Stomach (tissue), 8 donors: ENCODE measurements at regions not wholly inside any gene's neighbourhood (a gene's known extent, or its start where the extent isn't known, plus 50 kb on each side); places are given as distances from the start of the nearest gene placed in this dataset.
A peak's percentile ranks its signal among the peaks of the same experiment; 100 is the strongest.

Experiments
- DNase-seq, 2 donors: peaks; one replicate each; pipeline versions ENCODE4 v3.0.0 to v3.0.0-alpha.2; 2013 to 2019
- H3K27ac ChIP-seq, 5 donors: fragments of 200-600 bp in 4 of 5; sonication (generic) in 4 of 5; one replicate each; pipeline ENCODE4 v1.5.1; 2013 to 2019; ENCODE audit warnings: mild to moderate bottlenecking in 1 of 5, moderate library complexity in 1 of 5
- H3K27me3 ChIP-seq, 3 donors: fragments of 200-600 bp; sonication (generic); one replicate each; pipeline ENCODE4 v1.5.1; 2017 to 2019; ENCODE audit warnings: mixed run types in 1 of 3
- H3K36me3 ChIP-seq, 4 donors: fragments of 200-600 bp; sonication (generic); 1 replicate in 3 of 4; 2 replicates in 1 of 4; pipeline ENCODE4 v1.5.1; 2016 to 2019
- H3K4me1 ChIP-seq, 4 donors: fragments of 200-600 bp; sonication (generic); one replicate each; pipeline ENCODE4 v1.5.1; 2016 to 2019
- H3K4me3 ChIP-seq, 4 donors: fragments of 200-600 bp; sonication (generic) in 3 of 4; one replicate each; pipeline ENCODE4 v1.5.1; 2016 to 2019; ENCODE audit warnings: mild to moderate bottlenecking in 1 of 4
- H3K9me3 ChIP-seq, 4 donors: fragments of 200-600 bp; sonication (generic); one replicate each; pipeline ENCODE4 v1.5.1; 2016 to 2019
- EP300 ChIP-seq: sonication (generic); formaldehyde crosslinking; IDR thresholded peaks from one replicate; pipeline ENCODE4 v1.6.1; 2017; ENCODE audit warnings: antibody characterized with exemption
- POLR2A ChIP-seq, 4 donors: fragments of 450-650 bp; IDR thresholded peaks; one replicate each; pipeline ENCODE4 v1.6.1; 2016; ENCODE audit warnings: antibody characterized with exemption in 4 of 4, control low read depth in 2 of 4, mild to moderate bottlenecking in 1 of 4, moderate library complexity in 1 of 4
- POLR2AphosphoS5 ChIP-seq, 3 donors: sonication (generic); formaldehyde crosslinking; IDR thresholded peaks; one replicate each; pipeline ENCODE4 v1.6.1; 2016; ENCODE audit warnings: antibody characterized with exemption in 3 of 3
- WGBS, 5 donors: extraction: QIAGEN DNeasy Blood & Tissue Kit in 3 of 5; methylation state at CpG; one replicate each; pipeline versions ENCODE4 v1.1.5 to v1.1.7; 2013 to 2018; 5-methylcytosine and 5-hydroxymethylcytosine counted together
- intact Hi-C: fragments of 100-400 bp; cut with DNase I; formaldehyde crosslinking; loops from one replicate; pipeline ENCODE4 v1.15.1; 2023; ENCODE audit warnings: low total_unique reads
- TF ChIP-seq, protein P1 (sequence below), 7 experiments: fragments of 450-650 bp in 4 of 7; fragments of 200-600 bp in 3 of 7; sonication (generic) in 3 of 7; IDR thresholded peaks; one replicate each; pipeline ENCODE4 v1.5.1; 2016 to 2019; ENCODE audit warnings: antibody characterized with exemption in 7 of 7, control low read depth in 2 of 7, mild to moderate bottlenecking in 1 of 7
- donor health status: healthy with polysubstance abuse.
- donor health status: Bipolar disorder and iron deficiency.
- donor health status: healthy.

DNA sequence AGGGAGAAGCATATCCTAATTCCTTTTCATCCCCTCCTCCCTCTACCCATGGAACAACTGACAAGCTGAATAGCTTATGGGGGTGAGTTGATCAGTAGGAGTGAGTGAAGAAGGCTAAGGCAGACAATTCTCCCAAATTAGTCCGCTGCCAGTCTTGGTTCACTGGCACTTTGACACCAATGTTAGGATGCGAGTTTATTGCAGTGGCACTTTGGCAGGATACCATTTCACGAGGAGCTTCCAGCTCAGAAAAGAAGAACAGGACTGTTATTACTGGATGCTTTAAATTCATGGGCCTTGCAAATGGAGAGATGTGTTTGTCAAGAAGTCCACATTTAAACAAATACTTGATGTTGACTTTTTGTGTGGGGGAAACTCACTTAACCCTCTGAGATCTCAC lies 427.6 kb downstream of the NR2F1-AS1 start:
- Histone ChIP-seq H3K36me3 (no peaks in the 10 kb centered on the region), H3K9me3 (no peaks in the 10 kb centered on the region), H3K4me3 (no peak overlapping the region), H3K4me1 (peaks cover 0 to 9% (median 4%) of the 10 kb centered on the region in 4 donors), H3K27ac (no peak overlapping the region), H3K27me3 (no peaks in the 10 kb centered on the region)
- intact Hi-C loops, result no loop called here
- WGBS, 5 donors, result 72 to 82% (median 76%) methylated on average over 3 of the region's 3 CpGs
- TF ChIP-seq POLR2A (IDR thresholded peaks at IDR 0.05), result no peak
- TF ChIP-seq POLR2AphosphoS5 (IDR thresholded peaks at IDR 0.05), result no peak
- no peak for DNase-seq

DNA sequence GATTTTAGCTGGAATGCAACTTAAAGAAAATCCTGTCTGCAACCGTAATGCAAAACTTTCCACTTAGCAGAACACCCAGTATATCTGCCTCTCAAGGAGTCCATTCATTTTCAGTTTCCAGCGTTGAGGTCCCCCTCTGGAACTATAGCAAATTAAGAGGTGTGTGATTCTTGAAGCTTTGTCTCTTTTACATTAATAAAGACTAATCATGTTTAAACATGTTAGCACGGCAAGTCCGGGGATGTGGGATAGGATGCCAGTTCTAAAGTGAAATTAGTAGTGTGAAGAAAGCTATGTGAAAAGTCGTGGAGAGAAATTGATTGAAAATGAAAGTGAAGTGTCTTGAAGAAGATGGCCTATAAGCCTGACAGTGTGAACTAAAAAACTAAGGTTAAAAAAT lies 429.1 kb downstream of the NR2F1-AS1 start:
- no peak for TF ChIP-seq POLR2A (IDR thresholded peaks at IDR 0.05)
- TF ChIP-seq EP300, result no peak
- TF ChIP-seq, protein P1, sequence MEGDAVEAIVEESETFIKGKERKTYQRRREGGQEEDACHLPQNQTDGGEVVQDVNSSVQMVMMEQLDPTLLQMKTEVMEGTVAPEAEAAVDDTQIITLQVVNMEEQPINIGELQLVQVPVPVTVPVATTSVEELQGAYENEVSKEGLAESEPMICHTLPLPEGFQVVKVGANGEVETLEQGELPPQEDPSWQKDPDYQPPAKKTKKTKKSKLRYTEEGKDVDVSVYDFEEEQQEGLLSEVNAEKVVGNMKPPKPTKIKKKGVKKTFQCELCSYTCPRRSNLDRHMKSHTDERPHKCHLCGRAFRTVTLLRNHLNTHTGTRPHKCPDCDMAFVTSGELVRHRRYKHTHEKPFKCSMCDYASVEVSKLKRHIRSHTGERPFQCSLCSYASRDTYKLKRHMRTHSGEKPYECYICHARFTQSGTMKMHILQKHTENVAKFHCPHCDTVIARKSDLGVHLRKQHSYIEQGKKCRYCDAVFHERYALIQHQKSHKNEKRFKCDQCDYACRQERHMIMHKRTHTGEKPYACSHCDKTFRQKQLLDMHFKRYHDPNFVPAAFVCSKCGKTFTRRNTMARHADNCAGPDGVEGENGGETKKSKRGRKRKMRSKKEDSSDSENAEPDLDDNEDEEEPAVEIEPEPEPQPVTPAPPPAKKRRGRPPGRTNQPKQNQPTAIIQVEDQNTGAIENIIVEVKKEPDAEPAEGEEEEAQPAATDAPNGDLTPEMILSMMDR (IDR thresholded peaks at IDR 0.05), result no peak
- no peak for TF ChIP-seq POLR2AphosphoS5 (IDR thresholded peaks at IDR 0.05)
- H3K36me3 ChIP-seq, result no peaks in the 10 kb centered on the region
- WGBS, 5 donors, result 69 to 78% (median 77%) methylated on average over 5 of the region's 5 CpGs
- H3K4me1 ChIP-seq, result peaks cover 0 to 9% (median 4%) of the 10 kb centered on the region in 4 donors
- DNase-seq, result no peak
- peak overlapping the region in 1 of 4 donors; percentile 2 for H3K4me3 ChIP-seq
- intact Hi-C loops, result no loop called here
- no peak overlapping the region for H3K27ac ChIP-seq
- no peaks in the 10 kb centered on the region for H3K27me3 ChIP-seq
- H3K9me3 ChIP-seq, result no peaks in the 10 kb centered on the region

DNA sequence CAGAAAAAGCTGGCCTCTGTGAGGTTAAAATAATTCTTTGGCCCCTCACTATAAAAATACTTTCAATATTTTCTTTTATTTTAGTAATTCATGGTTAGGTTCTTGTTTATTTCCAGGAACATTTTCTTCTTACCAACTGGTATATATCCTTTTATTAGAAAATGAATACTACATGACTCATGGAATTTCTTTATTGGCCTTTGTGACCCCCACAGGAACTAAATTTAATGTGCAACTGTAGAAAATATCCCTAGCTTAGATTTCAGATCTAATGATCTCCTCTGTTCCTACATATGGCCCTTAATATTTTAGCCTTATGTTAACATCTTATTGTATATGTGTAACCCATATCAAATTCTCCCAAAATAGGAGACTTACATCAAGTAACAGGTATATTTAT lies 429.9 kb downstream of the NR2F1-AS1 start:
- peaks cover 0 to 9% (median 4%) of the 10 kb centered on the region in 4 donors for H3K4me1 ChIP-seq
- TF ChIP-seq, protein P1 (IDR thresholded peaks at IDR 0.05), result no peak
- TF ChIP-seq POLR2AphosphoS5 (IDR thresholded peaks at IDR 0.05), result no peak
- no peaks in the 10 kb centered on the region for H3K36me3 ChIP-seq
- intact Hi-C loops, result no loop called here
- DNase-seq, result no peak
- H3K9me3 ChIP-seq, result no peaks in the 10 kb centered on the region
- no peak overlapping the region for H3K27ac ChIP-seq
- no peaks in the 10 kb centered on the region for H3K27me3 ChIP-seq
- no peak overlapping the region for H3K4me3 ChIP-seq

DNA sequence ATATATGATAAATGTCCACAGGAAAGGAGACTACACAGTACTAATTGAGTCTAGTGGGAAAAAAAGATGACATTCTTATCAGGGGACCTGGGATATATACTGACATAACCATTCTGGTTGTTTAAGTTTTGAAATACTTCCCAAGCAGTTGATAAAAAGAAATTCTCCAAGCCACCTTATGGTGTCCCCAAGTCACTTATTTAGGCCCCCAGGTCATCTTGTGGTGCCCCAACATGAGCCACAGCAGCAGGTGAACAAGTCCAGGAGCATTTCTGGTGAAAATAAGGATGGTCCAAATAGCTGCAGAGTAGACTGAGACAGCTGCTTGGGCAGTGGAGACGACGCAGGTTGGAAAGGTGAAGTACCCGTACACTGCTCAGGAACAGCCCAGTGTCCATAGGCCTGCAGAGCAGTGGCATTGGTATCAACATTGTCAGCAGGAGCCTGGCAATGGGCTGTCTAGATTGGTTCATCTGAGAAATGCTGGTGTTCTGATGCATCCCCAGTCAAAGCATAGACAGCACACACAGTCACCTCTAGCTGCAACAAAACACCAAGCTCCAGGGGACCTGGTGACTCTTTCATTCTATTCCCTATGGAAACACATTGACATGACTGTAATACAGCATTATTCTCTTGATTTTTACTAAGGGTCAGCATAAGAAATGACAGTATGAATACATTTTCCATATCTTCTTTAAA lies 430.6 kb downstream of the NR2F1-AS1 start:
- TF ChIP-seq POLR2A (IDR thresholded peaks at IDR 0.05) (no peak), POLR2AphosphoS5 (IDR thresholded peaks at IDR 0.05) (no peak), EP300 (no peak)
- TF ChIP-seq, protein P1 (IDR thresholded peaks at IDR 0.05), result no peak

DNA sequence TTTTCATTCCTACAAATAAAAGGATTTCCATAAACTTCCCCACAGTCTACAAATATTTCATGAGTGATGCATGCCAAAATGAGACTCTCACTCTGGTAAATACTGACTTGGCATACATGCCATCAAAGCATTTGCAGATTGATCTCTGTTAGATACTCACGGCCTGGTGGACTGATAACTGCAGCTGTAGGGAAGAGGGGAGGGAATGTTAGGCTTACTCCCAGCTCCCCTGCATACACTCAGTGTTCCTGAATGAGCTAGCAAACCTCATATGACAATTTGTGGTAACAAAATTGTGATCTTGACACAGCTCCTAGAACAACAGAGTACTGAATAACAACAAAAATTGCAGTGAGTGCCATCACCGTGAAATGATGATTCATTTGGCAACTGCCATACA lies 435.3 kb downstream of the NR2F1-AS1 start:
- intact Hi-C loops, result no loop called here
- TF ChIP-seq, protein P1 (IDR thresholded peaks at IDR 0.05), result no peak
- TF ChIP-seq POLR2A (IDR thresholded peaks at IDR 0.05) (no peak), POLR2AphosphoS5 (IDR thresholded peaks at IDR 0.05) (no peak), EP300 (no peak)
- H3K36me3 ChIP-seq, result no peaks in the 10 kb centered on the region
- no peaks in the 10 kb centered on the region for H3K9me3 ChIP-seq
- H3K27ac ChIP-seq, result no peak overlapping the region
- H3K27me3 ChIP-seq, result no peaks in the 10 kb centered on the region
- H3K4me1 ChIP-seq, result peaks cover 0 to 4% (median 0%) of the 10 kb centered on the region in 4 donors
- H3K4me3 ChIP-seq, result no peak overlapping the region
- DNase-seq, result no peak
- 55 to 69% (median 64%) methylated on average over 2 of the region's 2 CpGs for WGBS, 5 donors

More for the DNA sequence above, 430.6 kb downstream of the NR2F1-AS1 start:
- Histone ChIP-seq H3K27me3 (no peaks in the 10 kb centered on the region), H3K27ac (no peak overlapping the region), H3K9me3 (no peaks in the 10 kb centered on the region), H3K4me1 (peaks cover 0 to 9% (median 4%) of the 10 kb centered on the region in 4 donors), H3K36me3 (no peaks in the 10 kb centered on the region), H3K4me3 (no peak overlapping the region)
- WGBS, 5 donors, result 88 to 98% (median 96%) methylated on average over 3 of the region's 3 CpGs
- intact Hi-C loops, result no loop called here
- no peak for DNase-seq
